GM23338 (cell line): ENCODE measurements at regions not wholly inside any gene's neighbourhood (a gene's known extent, or its start where the extent isn't known, plus 50 kb on each side); places are given as distances from the start of the nearest gene placed in this dataset.

ENCODE experiments used
- ATAC-seq: fragments of 200-7000 bp; cut with Tn5 transposase; 3 replicates; pipeline ENCODE4 v1.9.1; 2020
- DNase-seq: peaks from one replicate; pipeline ENCODE4 v3.0.0-alpha.2; 2015; ENCODE audit warnings: low spot score
- H2AFZ ChIP-seq: fragments of 200-600 bp; sonication (generic); 2 replicates; pipeline ENCODE4 v1.8.0; 2016; ENCODE audit warnings: antibody characterized with exemption, mild to moderate bottlenecking, moderate library complexity
- H3F3A ChIP-seq: fragments of 200-600 bp; sonication (generic); replicated peaks from 2 replicates; pipeline ENCODE4 v1.8.0; 2017; ENCODE audit warnings: antibody characterized with exemption, mixed run types, low read depth
- H3K27ac ChIP-seq: fragments of 200-600 bp; sonication (generic); 2 replicates; pipeline ENCODE4 v1.6.1; 2016; ENCODE audit warnings: low read depth
- H3K27me3 ChIP-seq: fragments of 200-600 bp; sonication (generic); 2 replicates; pipeline ENCODE4 v1.8.0; 2016; ENCODE audit warnings: mild to moderate bottlenecking, mixed run types, moderate library complexity; ENCODE audit not compliant: insufficient read depth
- H3K36me3 ChIP-seq: fragments of 200-600 bp; sonication (generic); 2 replicates; pipeline ENCODE4 v1.8.0; 2016; ENCODE audit warnings: mild to moderate bottlenecking; ENCODE audit not compliant: insufficient read depth
- H3K4me1 ChIP-seq: fragments of 200-600 bp; sonication (generic); 2 replicates; pipeline ENCODE4 v1.8.0; 2016; ENCODE audit warnings: mild to moderate bottlenecking, moderate library complexity; ENCODE audit not compliant: insufficient read depth
- H3K4me2 ChIP-seq: fragments of 200-600 bp; sonication (generic); 2 replicates; pipeline ENCODE4 v1.7.1; 2017; ENCODE audit warnings: mixed run types
- H3K4me3 ChIP-seq: fragments of 200-600 bp; sonication (generic); 2 replicates; pipeline ENCODE4 v1.6.1; 2016; ENCODE audit warnings: mixed run types
- H3K79me2 ChIP-seq: fragments of 200-600 bp; sonication (generic); replicated peaks from 2 replicates; pipeline ENCODE4 v1.8.0; 2017; ENCODE audit warnings: mild to moderate bottlenecking; ENCODE audit not compliant: insufficient read depth
- H3K9me2 ChIP-seq: fragments of 200-600 bp; sonication (generic); 2 replicates; pipeline ENCODE4 v1.8.0; 2017; ENCODE audit not compliant: insufficient read depth
- H4K20me1 ChIP-seq: fragments of 200-600 bp; sonication (generic); replicated peaks from 2 replicates; pipeline ENCODE4 v1.8.0; 2017; ENCODE audit warnings: mild to moderate bottlenecking; ENCODE audit not compliant: insufficient read depth
- H3K27ac Mint-ChIP-seq: 2 replicates; pipeline ENCODE4 v1.8.0; 2020; ENCODE audit warnings: inconsistent platforms, mild to moderate bottlenecking, moderate library complexity, mixed read lengths
- H3K27me3 Mint-ChIP-seq: 3 replicates; pipeline ENCODE4 v1.8.0; 2022; ENCODE audit warnings: low read depth, mild to moderate bottlenecking, moderate library complexity, mixed read lengths, inconsistent platforms; ENCODE audit not compliant: insufficient read depth, poor library complexity
- H3K36me3 Mint-ChIP-seq: 3 replicates; pipeline ENCODE4 v1.8.0; 2021; ENCODE audit warnings: low read depth, mild to moderate bottlenecking, inconsistent platforms, moderate library complexity, mixed read lengths
- H3K4me1 Mint-ChIP-seq: 3 replicates; pipeline ENCODE4 v1.8.0; 2020; ENCODE audit warnings: mild to moderate bottlenecking, inconsistent platforms, mixed read lengths
- H3K4me3 Mint-ChIP-seq: 3 replicates; pipeline ENCODE4 v1.8.0; 2021; ENCODE audit warnings: moderate library complexity, mild to moderate bottlenecking, inconsistent platforms, mixed read lengths
- H3K9me3 Mint-ChIP-seq: 3 replicates; pipeline ENCODE4 v1.8.0; 2020; ENCODE audit warnings: moderate library complexity, mild to moderate bottlenecking, inconsistent platforms, mixed read lengths
- ETS1 ChIP-seq: IDR thresholded peaks from 2 replicates; pipeline ENCODE4 v1.6.1; 2016; ENCODE audit warnings: antibody characterized with exemption
- EZH2 ChIP-seq: fragments of 200-600 bp; sonication (generic); IDR thresholded peaks from one replicate; pipeline ENCODE4 v1.8.0; 2017; ENCODE audit warnings: antibody characterized with exemption, mild to moderate bottlenecking, low read depth; ENCODE audit not compliant: unreplicated experiment
- EZH2phosphoT487 ChIP-seq: fragments of 200-600 bp; sonication (generic); IDR thresholded peaks from one replicate; pipeline ENCODE4 v1.8.1; 2018; ENCODE audit warnings: antibody characterized with exemption; ENCODE audit not compliant: unreplicated experiment
- JUNB ChIP-seq: IDR thresholded peaks from one replicate; pipeline ENCODE4 v1.6.1; 2016; ENCODE audit warnings: antibody characterized with exemption; ENCODE audit not compliant: unreplicated experiment
- NANOG ChIP-seq: IDR thresholded peaks from 2 replicates; pipeline ENCODE4 v1.6.1; 2016; ENCODE audit warnings: antibody characterized with exemption, borderline replicate concordance
- POLR2AphosphoS5 ChIP-seq: IDR thresholded peaks from 2 replicates; pipeline ENCODE4 v1.6.1; 2016; ENCODE audit warnings: antibody characterized with exemption, low read depth
- STAT1 ChIP-seq: IDR thresholded peaks from one replicate; pipeline ENCODE4 v1.6.1; 2016; ENCODE audit warnings: antibody characterized with exemption; ENCODE audit not compliant: unreplicated experiment
- ZNF114 ChIP-seq: fragments of 250-450 bp; sonication (Bioruptor Pico); IDR thresholded peaks from 2 replicates; pipeline ENCODE4 v1.5.0; 2020; ENCODE audit warnings: mild to moderate bottlenecking, moderate library complexity
- ZNF331 ChIP-seq: fragments of 250-450 bp; sonication (Bioruptor Pico); IDR thresholded peaks from 2 replicates; pipeline ENCODE4 v1.5.0; 2020; ENCODE audit warnings: low read depth, mild to moderate bottlenecking, moderate library complexity
- ZNF462 ChIP-seq: fragments of 250-450 bp; sonication (Bioruptor Pico); IDR thresholded peaks from 2 replicates; pipeline ENCODE4 v1.5.0; 2020; ENCODE audit warnings: mild to moderate bottlenecking, moderate library complexity

- ATAC-seq, result no peak
- H3K4me2 ChIP-seq, result no peak overlapping the region
- Mint-ChIP-seq H3K4me1 (no peaks in the 10 kb centered on the region), H3K36me3 (no peaks in the 10 kb centered on the region), H3K27me3 (no peaks in the 10 kb centered on the region), H3K9me3 (no peaks in the 10 kb centered on the region), H3K4me3 (no peak overlapping the region), H3K27ac (no peak overlapping the region)
- H3K27me3 ChIP-seq, result no peaks in the 10 kb centered on the region
- no peak overlapping the region for H3K4me3 ChIP-seq
- no peak overlapping the region for H3K27ac ChIP-seq
- TF ChIP-seq ETS1 (no peak), EZH2phosphoT487 (no peak), POLR2AphosphoS5 (no peak), ZNF114 (CRISPR knock-in tag) (no peak), NANOG (no peak), ZNF462 (no peak), EZH2 (no peak), ZNF331 (CRISPR knock-in tag) (no peak), STAT1 (no peak), JUNB (no peak)
- no peak overlapping the region for H2AFZ ChIP-seq
- H3K9me2 ChIP-seq, result peaks cover 4% of the 10 kb centered on the region; the same call in 1 of the 2 replicates
- no peak for DNase-seq
- no peaks in the 10 kb centered on the region for H3K4me1 ChIP-seq
- H3F3A ChIP-seq, result no peaks in the 10 kb centered on the region
- no peaks in the 10 kb centered on the region for H3K36me3 ChIP-seq
- no peaks in the 10 kb centered on the region for H4K20me1 ChIP-seq
- no peaks in the 10 kb centered on the region for H3K79me2 ChIP-seq
Measured at GRCh38 chr16:63890081-63890480, 1231.8 kb downstream of the CDH11 start.
